C4-2B (cell line): ENCODE measurements at regions not wholly inside any gene's neighbourhood (a gene's known extent, or its start where the extent isn't known, plus 50 kb on each side); places are given as distances from the start of the nearest gene placed in this dataset.

Source experiments
- H3K27ac ChIP-seq: fragments of 450-650 bp; 2 replicates; pipeline ENCODE4 v1.5.1; 2017
- ZFX ChIP-seq: fragments of 450-650 bp; IDR thresholded peaks from 2 replicates; pipeline ENCODE4 v1.6.1; 2017
- TF ChIP-seq, protein P1 (sequence below): fragments of 450-650 bp; conservative IDR thresholded peaks from 2 replicates; pipeline ENCODE4 v1.5.1; 2017; ENCODE audit warnings: mild to moderate bottlenecking

DNA sequence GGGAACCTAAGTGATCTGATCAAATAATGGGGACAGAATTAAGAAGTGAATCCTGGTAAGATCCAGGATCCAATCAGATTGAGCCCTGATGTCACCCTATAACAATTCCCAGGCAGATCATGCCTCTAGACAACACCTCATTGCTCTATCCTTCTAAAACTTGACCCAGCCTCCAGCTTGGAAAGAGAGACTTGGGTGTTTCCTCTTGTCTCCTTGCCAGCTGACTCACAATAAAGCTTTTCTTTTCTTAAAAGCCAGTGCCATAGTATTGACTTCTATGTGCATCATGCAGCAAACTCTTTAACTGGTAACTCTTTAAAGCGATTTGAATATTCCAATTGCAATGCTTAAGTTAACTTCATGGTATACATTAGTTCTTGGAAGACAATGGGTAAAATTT is 109.6 kb upstream of the CHORDC1 start:
- TF ChIP-seq, protein P1, sequence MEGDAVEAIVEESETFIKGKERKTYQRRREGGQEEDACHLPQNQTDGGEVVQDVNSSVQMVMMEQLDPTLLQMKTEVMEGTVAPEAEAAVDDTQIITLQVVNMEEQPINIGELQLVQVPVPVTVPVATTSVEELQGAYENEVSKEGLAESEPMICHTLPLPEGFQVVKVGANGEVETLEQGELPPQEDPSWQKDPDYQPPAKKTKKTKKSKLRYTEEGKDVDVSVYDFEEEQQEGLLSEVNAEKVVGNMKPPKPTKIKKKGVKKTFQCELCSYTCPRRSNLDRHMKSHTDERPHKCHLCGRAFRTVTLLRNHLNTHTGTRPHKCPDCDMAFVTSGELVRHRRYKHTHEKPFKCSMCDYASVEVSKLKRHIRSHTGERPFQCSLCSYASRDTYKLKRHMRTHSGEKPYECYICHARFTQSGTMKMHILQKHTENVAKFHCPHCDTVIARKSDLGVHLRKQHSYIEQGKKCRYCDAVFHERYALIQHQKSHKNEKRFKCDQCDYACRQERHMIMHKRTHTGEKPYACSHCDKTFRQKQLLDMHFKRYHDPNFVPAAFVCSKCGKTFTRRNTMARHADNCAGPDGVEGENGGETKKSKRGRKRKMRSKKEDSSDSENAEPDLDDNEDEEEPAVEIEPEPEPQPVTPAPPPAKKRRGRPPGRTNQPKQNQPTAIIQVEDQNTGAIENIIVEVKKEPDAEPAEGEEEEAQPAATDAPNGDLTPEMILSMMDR = no peak
- no peak for TF ChIP-seq ZFX

DNA sequence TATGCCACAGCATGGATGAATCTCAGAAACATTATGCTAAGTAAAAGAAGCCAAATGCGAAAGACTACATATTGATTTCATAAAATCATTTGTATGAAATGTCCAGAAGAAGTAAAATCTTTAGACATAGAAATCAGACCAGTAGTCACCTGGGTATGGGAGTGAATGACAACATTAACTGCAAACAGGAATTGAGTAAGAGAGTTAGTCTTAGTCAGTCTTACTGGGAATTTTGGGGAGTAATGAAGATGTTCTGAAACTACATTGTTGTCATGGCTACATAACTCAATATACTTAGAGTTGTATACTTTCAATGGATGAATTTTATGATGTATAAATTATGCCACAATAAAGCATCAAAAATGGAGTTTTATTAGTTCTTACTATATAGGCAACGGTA is 107.8 kb upstream of the CHORDC1 start:
- TF ChIP-seq ZFX = no peak
- TF ChIP-seq, protein P1 = no peak
- H3K27ac ChIP-seq = no peak overlapping the region

More for the DNA sequence above, 109.6 kb upstream of the CHORDC1 start:
- no peak overlapping the region for H3K27ac ChIP-seq

DNA sequence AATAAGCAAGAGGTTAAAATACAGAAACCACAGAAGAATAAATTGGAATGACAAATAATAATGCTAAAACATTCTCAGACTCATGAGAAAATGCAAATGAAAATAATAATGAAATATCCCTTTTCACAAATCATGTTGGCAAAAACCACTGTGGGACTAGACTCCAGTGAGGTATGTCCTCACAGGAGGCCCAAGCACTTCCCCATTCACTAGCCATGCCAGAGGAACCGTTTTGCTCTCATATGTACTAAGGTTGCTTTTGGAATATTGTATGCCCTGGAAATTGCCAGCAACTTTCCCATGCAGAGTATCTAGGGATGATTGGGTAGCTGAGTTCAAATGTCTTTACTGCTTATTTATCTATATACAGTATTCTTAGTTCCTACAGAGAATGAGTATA is 106.2 kb upstream of the CHORDC1 start:
- no peak overlapping the region for H3K27ac ChIP-seq
- TF ChIP-seq ZFX = no peak
- TF ChIP-seq, protein P1 = no peak

DNA sequence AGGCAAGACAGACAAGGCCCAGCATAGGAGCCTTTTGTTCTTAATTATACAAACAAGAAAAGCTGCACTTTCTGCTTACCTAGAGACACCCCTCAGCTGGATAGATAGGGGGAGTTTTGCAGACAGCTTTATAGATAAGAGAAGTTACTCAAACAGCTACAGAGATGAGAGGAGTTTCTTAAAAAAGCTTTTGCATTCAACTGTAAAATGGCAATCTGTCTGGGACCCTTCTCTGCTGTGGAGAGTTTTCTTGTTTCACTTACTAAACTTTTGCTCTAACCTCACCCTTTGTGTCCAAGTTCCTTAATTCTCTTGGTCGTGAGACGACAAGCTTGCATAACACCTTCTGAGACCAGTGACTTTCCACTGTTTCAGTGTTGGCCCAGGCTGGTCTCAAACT is 103.8 kb upstream of the CHORDC1 start:
- no peak overlapping the region for H3K27ac ChIP-seq
- TF ChIP-seq ZFX = no peak
- TF ChIP-seq, protein P1 = no peak

DNA sequence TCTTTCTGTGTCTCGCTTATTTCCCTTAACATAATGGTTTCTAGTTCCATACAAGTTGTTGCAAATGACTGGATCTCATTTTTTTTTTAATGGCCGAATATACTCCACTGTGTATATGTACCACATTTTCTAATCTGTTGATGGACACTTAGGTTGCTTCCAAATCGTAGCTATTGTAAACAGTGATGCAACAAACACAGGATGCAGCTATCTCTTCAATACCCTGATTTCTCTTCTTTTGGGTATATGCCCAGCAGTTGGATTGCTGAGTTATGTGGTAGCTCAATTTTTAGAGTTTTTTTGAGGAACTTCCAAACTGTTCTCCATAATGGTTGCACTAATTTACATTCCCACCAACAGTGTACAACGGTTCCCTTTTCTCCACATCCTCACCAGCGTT is 100.4 kb upstream of the CHORDC1 start:
- no peak for TF ChIP-seq ZFX
- TF ChIP-seq, protein P1 = no peak
- H3K27ac ChIP-seq = no peak overlapping the region

DNA sequence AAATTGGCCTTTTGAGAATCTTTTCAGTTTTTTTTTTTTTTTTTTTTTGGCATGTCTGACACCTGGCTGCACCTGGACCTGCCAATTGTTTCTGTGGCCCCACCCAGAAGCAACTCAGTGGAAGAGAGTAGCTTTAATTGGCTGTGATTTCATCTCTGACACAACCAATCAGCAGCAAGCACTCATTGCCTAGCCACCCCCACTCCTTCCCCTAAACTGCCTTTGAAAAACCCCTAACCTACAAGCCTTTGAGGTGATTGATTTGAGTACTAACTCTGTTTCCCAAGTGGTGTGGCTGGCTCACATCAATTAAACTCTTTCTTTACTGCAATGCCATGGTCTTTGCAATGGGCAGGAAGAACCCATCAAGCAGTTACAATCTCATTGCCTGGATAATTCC is 98.2 kb upstream of the CHORDC1 start:
- no peak overlapping the region for H3K27ac ChIP-seq
- no peak for TF ChIP-seq ZFX
- TF ChIP-seq, protein P1 = no peak

DNA sequence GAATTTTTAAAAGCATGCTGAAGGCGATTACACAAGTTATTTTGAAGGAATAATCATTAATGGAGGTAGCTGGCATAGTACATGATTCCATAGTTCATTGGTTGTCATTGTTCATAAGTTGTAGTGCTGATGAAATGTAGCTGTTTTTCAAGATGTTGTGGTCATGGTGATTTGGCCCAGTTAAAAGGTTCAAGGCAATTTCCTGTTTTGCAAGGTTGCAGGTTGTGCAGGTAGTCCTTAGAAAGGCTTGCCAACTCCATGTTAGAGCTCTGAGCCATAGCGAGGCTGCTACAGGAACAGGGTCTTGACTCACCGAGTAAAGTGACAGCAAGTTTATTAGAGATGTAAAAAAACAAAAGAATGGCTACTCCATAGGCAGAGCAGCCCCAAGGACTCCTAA is 95.8 kb upstream of the CHORDC1 start:
- TF ChIP-seq, protein P1 = no peak
- no peak for TF ChIP-seq ZFX
- no peak overlapping the region for H3K27ac ChIP-seq
